Nephron progenitor cell (in vitro differentiated cells): ENCODE measurements at regions not wholly inside any gene's neighbourhood (a gene's known extent, or its start where the extent isn't known, plus 50 kb on each side); places are given as distances from the start of the nearest gene placed in this dataset.

Experiments
- DNase-seq: peaks from one replicate; pipeline ENCODE4 v3.0.0; 2021
- H3K27ac Mint-ChIP-seq: 2 replicates; pipeline ENCODE4 v1.8.0; 2021; ENCODE audit warnings: mild to moderate bottlenecking, moderate library complexity, mixed read lengths
- H3K27me3 Mint-ChIP-seq: 2 replicates; pipeline ENCODE4 v1.8.0; 2021; ENCODE audit warnings: mild to moderate bottlenecking, low read depth, mixed read lengths; ENCODE audit not compliant: poor library complexity
- H3K36me3 Mint-ChIP-seq: 2 replicates; pipeline ENCODE4 v1.8.0; 2021; ENCODE audit warnings: low read depth, mixed read lengths
- H3K4me1 Mint-ChIP-seq: 2 replicates; pipeline ENCODE4 v1.8.0; 2021; ENCODE audit warnings: mixed read lengths
- H3K4me3 Mint-ChIP-seq: 2 replicates; pipeline ENCODE4 v1.8.0; 2021; ENCODE audit warnings: mild to moderate bottlenecking, moderate library complexity, mixed read lengths
- H3K9me3 Mint-ChIP-seq: 2 replicates; pipeline ENCODE4 v1.8.0; 2021; ENCODE audit warnings: mild to moderate bottlenecking, moderate library complexity, mixed read lengths
- TF ChIP-seq, protein P1 (sequence below): fragments of 200-600 bp; sonication (generic); IDR thresholded peaks from 2 replicates; pipeline ENCODE4 v1.5.0; 2021; ENCODE audit warnings: antibody characterized with exemption

DNA sequence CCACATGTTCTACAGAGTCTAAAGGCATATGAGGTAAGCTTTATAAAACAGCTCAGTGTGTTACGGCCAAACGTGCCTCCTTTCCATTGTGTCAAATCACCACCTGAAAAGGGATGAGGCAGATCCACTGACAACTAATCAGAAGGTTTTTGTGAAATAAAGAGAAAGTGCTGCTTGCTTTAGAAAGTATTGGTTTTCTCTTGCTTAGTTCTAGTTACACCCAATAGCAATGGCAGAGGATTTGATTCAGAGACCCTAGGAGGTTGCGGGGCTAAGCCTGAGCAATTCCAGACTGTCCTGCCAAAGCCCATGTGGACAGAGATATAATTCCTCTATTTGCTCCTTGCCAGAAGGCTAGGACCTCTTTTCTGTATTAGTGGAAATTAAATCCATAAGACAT, 125.5 kb downstream of the SPRY1 start:
- DNase-seq = no peak
- H3K4me3 Mint-ChIP-seq = no peak overlapping the region
- TF ChIP-seq, protein P1, sequence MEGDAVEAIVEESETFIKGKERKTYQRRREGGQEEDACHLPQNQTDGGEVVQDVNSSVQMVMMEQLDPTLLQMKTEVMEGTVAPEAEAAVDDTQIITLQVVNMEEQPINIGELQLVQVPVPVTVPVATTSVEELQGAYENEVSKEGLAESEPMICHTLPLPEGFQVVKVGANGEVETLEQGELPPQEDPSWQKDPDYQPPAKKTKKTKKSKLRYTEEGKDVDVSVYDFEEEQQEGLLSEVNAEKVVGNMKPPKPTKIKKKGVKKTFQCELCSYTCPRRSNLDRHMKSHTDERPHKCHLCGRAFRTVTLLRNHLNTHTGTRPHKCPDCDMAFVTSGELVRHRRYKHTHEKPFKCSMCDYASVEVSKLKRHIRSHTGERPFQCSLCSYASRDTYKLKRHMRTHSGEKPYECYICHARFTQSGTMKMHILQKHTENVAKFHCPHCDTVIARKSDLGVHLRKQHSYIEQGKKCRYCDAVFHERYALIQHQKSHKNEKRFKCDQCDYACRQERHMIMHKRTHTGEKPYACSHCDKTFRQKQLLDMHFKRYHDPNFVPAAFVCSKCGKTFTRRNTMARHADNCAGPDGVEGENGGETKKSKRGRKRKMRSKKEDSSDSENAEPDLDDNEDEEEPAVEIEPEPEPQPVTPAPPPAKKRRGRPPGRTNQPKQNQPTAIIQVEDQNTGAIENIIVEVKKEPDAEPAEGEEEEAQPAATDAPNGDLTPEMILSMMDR = no peak
- H3K9me3 Mint-ChIP-seq = no peaks in the 10 kb centered on the region
- H3K36me3 Mint-ChIP-seq = peaks cover 5% of the 10 kb centered on the region
- peaks cover 22% of the 10 kb centered on the region for H3K4me1 Mint-ChIP-seq
- H3K27me3 Mint-ChIP-seq = peaks cover 3% of the 10 kb centered on the region
- H3K27ac Mint-ChIP-seq = no peak overlapping the region

DNA sequence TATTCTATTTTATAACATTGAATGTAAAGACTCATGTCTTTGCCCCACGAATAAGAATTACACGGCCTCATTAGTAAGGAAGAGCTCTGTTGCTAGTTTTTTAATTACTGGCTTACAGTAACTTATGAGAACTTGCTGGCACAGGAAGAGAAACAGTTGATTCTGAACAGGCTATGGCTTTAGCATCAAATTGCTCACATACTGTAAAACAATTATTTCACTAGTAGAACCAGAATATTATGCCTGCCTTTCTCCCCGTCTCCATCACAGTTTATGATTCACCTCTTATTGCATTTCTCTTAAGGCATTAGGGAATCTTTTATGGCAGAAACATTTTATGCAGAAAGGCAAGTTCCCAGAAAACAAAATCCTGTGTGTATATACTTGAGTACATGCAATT, 126.1 kb downstream of the SPRY1 start:
- H3K4me3 Mint-ChIP-seq = no peak overlapping the region
- no peak overlapping the region for H3K27ac Mint-ChIP-seq
- H3K9me3 Mint-ChIP-seq = no peaks in the 10 kb centered on the region
- H3K36me3 Mint-ChIP-seq = peaks cover 5% of the 10 kb centered on the region
- TF ChIP-seq, protein P1 = no peak
- peaks cover 3% of the 10 kb centered on the region for H3K27me3 Mint-ChIP-seq
- DNase-seq = no peak
- H3K4me1 Mint-ChIP-seq = peaks cover 19% of the 10 kb centered on the region

DNA sequence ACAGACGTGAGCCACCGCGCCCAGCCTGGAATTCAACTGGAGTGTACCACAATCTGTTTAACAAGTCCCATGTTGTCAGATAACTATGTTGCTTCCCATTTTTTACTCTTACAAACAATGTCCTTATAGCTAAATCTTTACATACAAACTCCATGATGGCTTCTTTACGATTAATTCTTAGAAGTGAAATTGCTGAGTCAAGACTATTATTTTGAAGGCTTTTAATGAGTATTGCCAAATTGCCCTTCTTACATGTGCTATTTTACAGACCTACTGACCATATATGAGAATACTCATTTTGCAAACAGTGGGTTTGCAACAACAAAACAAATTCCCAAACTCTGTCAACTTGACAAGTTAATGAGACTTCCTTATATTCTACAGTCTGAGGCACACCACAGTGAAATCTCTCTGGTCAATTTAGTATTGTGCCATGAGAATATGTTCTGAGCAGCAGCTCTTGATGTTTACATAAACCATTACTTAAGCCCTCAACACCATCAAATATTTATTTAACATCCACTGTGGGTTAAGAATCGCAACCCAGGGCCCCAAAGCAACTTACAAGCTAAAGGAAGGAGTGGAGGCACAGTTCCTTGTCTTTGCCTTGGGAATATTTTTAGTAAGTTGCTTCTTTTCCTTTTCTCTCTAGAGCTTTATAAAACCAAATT, 128.5 kb downstream of the SPRY1 start:
- Mint-ChIP-seq H3K4me3 (no peak overlapping the region), H3K9me3 (no peaks in the 10 kb centered on the region), H3K27ac (no peak overlapping the region), H3K27me3 (no peaks in the 10 kb centered on the region), H3K4me1 (peaks cover 23% of the 10 kb centered on the region), H3K36me3 (peaks cover 5% of the 10 kb centered on the region)
- TF ChIP-seq, protein P1 = no peak
- no peak for DNase-seq

DNA sequence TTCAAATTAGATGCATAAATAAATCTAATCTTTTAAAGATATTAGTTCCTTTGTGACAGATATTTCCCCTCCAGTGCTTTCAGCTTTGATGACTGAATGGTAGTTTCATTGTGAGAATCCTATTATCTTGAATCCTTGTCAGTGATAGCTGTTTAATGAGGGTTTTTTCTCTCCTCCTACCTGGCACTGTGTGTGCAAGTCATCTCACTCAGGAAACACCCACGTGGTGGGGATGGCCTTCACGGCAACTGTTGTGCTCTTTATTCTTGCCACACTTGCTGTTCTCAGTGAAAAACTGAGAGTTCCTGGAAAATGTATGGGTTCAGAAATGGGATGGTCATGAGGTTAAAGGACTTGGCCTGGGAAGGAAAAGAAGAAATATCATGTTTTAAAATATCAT, 129.9 kb downstream of the SPRY1 start:
- Mint-ChIP-seq H3K9me3 (peaks cover 4% of the 10 kb centered on the region), H3K4me3 (no peak overlapping the region), H3K36me3 (peaks cover 5% of the 10 kb centered on the region), H3K4me1 (peaks cover 28% of the 10 kb centered on the region), H3K27me3 (no peaks in the 10 kb centered on the region), H3K27ac (no peak overlapping the region)
- no peak for DNase-seq
- TF ChIP-seq, protein P1 = no peak

DNA sequence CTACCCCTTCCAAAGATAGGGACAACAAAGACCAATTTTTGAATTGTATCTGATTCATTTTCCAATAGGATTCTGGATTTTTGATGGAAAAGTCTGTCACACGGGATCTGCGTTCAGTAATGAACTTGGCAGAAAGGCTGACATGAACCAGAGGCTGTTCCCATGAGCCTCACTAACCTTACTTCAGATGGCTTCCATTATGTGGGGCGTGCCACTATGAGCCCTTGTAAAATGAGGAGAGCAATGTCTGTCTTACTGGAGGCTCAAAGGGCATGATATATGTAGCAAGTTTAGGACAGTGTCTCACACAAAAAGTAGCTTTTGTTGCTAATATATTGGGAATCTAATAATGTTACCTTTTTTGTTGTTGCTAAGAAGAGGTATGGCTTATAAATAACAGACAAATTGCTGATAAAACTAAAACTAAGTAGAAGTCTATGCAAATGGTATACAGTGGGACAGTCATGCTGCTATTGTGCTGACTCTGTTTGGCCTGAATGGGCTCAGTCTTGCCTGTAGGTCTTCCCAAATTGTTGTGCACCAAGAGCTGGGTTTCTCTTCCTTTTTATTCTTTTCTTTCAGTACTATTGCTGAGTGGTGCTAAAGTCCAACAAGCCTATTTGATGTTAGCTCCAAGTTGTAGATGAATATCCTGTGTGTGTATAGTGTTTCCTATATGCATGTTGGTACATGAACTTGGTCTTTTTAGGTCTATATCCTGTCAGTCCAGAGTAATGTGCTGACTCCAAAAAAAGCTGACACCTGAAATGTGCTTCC, 132.1 kb downstream of the SPRY1 start:
- Mint-ChIP-seq H3K4me3 (no peak overlapping the region), H3K27me3 (no peaks in the 10 kb centered on the region), H3K27ac (no peak overlapping the region), H3K4me1 (peaks cover 20% of the 10 kb centered on the region), H3K9me3 (peaks cover 23% of the 10 kb centered on the region), H3K36me3 (peaks cover 20% of the 10 kb centered on the region)
- TF ChIP-seq, protein P1 = no peak
- DNase-seq = no peak

DNA sequence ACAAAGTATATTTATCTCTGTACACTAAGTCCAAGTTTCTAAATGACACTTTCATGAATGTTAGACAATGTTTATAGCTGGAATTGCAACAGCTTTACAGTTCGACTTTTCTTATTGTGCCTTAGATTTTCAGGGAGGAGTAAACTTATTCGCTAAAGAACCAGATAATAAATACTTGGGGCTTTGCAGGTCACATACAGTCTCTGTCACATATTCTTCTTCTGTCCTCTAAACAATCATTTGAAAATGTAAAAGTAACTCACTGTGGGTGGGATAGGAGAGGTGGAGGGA, 132.6 kb downstream of the SPRY1 start:
- Mint-ChIP-seq H3K4me3 (no peak overlapping the region), H3K36me3 (peaks cover 25% of the 10 kb centered on the region), H3K27ac (no peak overlapping the region), H3K9me3 (peaks cover 28% of the 10 kb centered on the region), H3K27me3 (no peaks in the 10 kb centered on the region), H3K4me1 (peaks cover 20% of the 10 kb centered on the region)
- DNase-seq = no peak
- TF ChIP-seq, protein P1 = no peak
